HG02610 (cell line): ENCODE measurements at regions not wholly inside any gene's neighbourhood (a gene's known extent, or its start where the extent isn't known, plus 50 kb on each side); places are given as distances from the start of the nearest gene placed in this dataset.
A peak's percentile ranks its signal among the peaks of the same experiment; 100 is the strongest.

Source experiments
- ATAC-seq: cut with Tn5 transposase; IDR thresholded peaks from one replicate; pipeline ENCODE4 v1.9.1; 2021; ENCODE audit warnings: mild to moderate bottlenecking, moderate library complexity; ENCODE audit not compliant: unreplicated experiment

DNA sequence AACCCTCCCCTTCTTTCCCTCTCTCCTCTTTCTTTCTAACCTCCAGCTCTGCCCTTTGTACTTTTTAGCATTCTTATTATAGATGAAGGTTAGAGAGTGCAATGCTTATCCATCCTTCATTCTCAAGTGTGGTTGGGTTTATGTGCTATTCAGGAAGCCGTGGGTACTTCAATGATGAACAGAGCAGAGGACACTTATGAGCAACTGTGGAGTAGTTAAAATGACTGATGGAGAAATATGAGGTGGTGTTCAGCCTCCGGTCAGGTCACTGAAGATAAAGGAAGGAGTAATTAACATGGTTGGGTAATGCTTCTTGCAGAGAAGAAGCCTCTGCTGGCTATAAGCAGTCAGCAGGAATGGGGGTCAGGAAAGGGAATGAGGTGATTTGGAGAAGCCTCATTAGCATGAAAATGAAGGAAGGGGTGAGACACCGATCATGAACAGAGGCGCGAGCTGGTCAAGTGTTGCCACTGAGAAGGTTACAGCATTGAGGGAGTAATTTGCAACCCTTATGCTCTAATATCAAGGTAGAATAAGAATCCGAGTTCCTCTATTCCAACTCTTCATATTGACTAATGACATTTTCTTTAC lies 174.7 kb downstream of the LPIN1 start:
- ATAC-seq: no peak

GRCh38 chr2:11922294-11922693 lies 175.9 kb downstream of the LPIN1 start:
- ATAC-seq: no peak

GRCh38 chr2:11923935-11924334 lies 177.5 kb downstream of the LPIN1 start:
- no peak for ATAC-seq

DNA sequence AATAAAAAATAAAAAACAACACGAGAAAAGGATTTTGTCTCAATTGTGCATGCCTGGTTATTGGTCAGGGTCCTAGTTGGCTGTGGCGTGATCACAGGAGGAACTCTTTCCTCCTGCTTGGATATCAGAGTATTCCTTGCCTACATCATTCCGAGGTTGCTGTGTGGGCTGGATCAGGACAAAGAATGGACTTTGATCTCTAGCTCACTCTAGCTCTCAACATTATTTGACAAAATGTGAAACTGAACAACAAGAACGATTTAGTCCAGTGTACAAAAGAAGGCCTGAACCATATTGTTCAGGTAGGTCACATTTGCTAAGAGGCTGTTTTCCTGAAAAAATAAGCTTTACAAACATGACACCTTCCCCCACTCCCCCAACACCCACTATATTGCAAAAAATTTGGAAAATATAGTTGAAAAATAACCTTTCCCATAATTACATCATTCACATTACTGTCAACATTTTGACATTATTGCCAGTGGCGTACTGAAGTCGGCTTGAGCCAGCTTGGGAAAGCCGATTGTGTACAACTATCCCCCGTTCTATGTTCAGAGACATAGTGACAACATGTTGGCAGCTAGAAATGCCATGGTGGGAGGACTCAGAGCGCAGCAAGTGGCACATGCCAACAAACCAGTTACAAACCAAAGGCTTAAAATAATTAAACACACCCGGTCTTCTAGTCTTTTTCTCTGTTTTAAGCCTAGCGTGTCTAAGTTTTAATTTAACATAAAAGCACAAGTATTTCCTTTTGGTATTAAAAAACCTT lies 179.0 kb downstream of the LPIN1 start:
- no peak for ATAC-seq

DNA sequence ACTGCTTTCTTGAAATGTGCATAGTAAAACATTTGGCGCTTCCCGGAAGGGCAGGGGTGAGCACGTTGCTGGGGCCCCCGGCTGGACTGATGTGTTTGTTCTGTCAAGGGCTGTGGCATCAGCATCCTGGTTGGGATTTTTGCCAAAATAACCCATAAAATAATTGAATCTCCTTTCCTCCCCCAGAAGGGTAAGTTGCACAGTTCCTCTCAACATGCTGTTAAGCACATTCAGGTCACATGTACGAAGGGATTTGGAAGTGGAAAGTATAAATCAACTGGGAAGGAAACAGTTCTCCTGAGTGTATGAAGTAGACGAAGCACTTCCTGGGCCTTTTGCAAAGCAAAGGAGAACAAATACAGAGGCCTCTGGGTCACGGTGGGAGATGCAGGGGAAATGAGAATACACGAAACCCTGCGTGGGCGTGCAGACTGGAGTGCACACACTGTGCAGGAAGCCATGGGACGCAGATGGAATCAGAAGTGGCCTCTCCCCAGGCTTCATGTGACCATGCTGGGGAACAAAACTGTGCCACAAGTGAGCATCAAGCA lies 183.9 kb downstream of the LPIN1 start:
- ATAC-seq: no peak

- ATAC-seq: no peak
Observed at GRCh38 chr2:11932048-11932512, 185.6 kb downstream of the LPIN1 start.

GRCh38 chr2:11932962-11933361 lies 186.5 kb downstream of the LPIN1 start:
- no peak for ATAC-seq

GRCh38 chr2:11933854-11934253 lies 187.4 kb downstream of the LPIN1 start:
- ATAC-seq: peak; percentile 60

- ATAC-seq: no peak
Observed at GRCh38 chr2:11936761-11937160, 190.3 kb downstream of the LPIN1 start.

- no peak for ATAC-seq
Observed at GRCh38 chr2:11938196-11938595, 191.8 kb downstream of the LPIN1 start.

DNA sequence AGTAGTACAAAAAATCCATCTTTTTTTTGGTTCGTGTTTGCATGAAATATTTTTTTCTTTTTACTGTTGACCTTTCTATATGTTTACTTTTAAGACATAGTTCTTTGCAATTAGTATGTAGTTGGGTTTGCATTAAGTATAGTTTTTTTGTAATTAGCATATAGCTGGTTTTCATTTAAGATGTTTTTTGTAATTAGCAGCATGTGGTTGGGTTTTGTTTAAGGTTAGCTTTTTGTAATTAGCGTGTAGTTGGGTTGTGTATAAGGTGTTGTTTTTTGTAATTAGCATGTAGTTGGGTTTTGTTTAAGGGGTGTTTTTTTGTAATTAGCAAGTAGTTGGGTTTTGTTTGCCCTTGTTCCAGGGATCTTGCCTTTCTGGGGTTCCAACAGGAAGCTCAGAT lies 193.1 kb downstream of the LPIN1 start:
- ATAC-seq: no peak

GRCh38 chr2:11940121-11940743 lies 193.8 kb downstream of the LPIN1 start:
- no peak for ATAC-seq

- no peak for ATAC-seq
Observed at GRCh38 chr2:11940799-11941198, 194.4 kb downstream of the LPIN1 start.

DNA sequence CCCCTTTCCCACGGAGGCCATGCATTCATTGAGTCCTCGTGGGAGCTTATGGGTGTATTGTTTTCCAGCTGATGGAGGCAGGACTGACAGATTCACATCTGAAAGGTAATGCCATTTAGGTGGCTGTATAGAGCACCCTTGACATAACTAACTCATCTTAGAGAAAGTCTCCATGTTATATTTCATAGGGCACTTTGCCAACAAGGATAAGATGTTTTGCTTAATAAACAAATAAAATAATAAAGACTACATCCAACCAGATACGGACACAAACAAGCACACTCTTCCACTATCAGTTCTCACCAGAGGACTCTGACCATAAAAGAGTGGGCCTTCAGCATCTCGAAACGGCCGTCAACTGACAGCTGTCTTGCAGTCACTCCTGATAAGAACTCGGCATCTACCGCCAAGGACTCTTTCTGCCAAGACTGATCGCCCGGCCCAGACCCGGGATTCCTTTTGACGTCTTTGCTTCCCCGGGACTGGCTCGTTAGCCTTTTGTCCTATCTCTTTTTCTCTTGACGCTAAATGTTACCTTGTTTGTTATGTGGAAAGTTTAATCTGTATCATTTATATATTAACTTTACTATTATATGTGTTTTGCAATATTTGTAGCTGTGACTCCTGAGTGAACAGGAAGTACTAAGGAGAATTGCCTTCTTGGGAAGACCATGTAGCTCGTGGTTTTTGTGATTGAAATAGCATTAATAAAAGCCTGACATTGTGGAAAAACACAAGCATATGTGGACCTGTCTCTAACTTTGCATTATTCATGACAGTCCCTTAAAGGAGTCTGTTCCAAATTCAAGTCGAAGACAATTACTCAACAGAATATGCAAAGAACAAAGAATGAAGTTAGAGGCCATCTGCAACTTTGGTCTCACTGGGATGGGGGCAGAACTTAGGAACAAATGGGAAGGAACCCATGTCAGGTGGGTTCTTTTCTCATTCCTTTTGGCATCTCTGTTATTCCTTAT lies 195.1 kb downstream of the LPIN1 start:
- ATAC-seq: no peak

DNA sequence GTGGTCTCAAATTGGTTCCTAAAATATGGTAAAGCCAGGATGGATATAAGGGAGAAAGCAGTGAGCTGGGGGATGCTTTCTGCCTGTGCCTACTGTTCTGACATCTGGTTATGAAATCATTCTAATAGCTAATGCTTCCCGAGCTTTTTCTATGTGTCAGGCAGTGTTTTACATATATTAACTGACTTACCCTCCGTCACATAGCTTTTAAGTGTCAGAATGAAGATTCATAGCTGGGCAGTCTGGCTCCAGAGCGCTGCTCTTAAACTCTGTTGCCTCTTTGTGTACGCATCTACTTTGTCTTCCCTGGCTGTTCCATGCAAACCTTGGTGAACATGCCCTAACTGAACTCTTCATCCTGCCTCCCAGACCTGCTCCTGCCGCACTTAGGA lies 195.7 kb downstream of the LPIN1 start:
- no peak for ATAC-seq

DNA sequence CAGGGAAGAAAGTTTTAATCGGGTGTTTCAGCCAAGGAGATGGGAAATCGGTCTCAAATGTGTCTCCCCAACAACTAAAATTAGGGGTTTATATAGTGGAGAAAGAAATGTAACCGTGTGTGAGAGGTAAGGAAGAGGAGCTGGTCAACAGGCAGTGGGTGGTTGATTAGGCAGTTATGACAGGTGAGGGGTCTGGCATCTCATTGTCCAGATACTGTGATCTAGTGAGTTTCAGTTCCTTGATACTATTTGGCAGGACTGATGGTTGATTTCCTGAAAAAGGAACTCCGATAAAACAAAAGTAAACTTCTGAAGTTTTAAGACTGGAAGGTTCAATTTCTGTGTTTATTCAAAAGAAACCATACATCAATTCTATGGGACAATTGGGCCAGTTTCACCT lies 197.9 kb downstream of the LPIN1 start:
- ATAC-seq: no peak

- ATAC-seq: peak; percentile 88
Observed at GRCh38 chr2:11945139-11946126, 199.0 kb downstream of the LPIN1 start.

GRCh38 chr2:11947956-11948355 lies 201.5 kb downstream of the LPIN1 start:
- ATAC-seq: no peak

DNA sequence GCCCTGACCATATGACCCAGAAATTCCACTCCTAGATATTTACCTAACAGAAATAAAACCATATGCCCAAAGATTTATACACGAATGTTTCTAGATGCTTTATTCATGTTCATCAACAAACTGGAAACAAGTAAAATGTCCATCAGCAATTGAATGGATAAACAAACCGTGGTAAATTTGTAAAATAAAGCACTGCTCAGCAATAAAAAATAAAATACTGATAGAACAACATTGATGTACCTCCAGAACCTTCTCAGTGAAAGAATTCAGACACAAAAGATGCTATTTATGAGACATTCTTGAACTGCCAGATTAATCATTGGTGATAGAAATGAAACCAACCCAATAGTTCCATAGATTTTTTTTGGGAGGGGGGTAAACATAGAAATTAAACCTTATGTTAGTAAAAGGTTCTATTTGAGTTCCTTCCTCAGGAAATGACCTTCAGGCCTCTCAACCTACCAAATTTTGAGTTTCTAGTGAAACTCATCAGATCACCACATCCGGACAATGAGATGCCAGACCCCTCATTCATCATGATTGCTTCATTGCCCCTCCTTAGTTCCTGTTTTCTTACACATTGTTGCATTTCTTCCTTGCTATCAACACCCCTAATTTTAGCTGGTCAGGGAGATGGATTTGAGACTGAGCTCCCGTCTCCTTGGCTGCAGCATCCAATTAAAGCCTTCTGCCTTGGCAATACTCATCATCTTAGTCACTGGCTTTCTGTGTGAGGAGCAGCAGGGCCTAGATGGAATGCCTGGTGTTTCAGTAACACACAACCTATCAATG lies 203.5 kb downstream of the LPIN1 start:
- no peak for ATAC-seq
